Activated T-cell treated with anti-CD3 and anti-CD28 coated beads for 48 hours (primary cell): ENCODE measurements at regions not wholly inside any gene's neighbourhood (a gene's known extent, or its start where the extent isn't known, plus 50 kb on each side); places are given as distances from the start of the nearest gene placed in this dataset.

Experiments used
- DNase-seq: peaks from one replicate; pipeline ENCODE4 v3.0.0-alpha.2; 2020; ENCODE audit warnings: low read depth

GRCh38 chr2:176544557-176544956 lies 275.3 kb downstream of the MTX2 start:
- no peak for DNase-seq

GRCh38 chr2:176544991-176545956 lies 276.0 kb downstream of the MTX2 start:
- no peak for DNase-seq

GRCh38 chr2:176546550-176546949 lies 277.3 kb downstream of the MTX2 start:
- DNase-seq: no peak

- no peak for DNase-seq
Measured at GRCh38 chr2:176552501-176553135, 283.4 kb downstream of the MTX2 start.

- DNase-seq: peak; percentile 17
Measured at GRCh38 chr2:176553685-176554100, 284.5 kb downstream of the MTX2 start.

- DNase-seq: peak; percentile 11
Measured at GRCh38 chr2:176554101-176555048, 285.1 kb downstream of the MTX2 start.

- no peak for DNase-seq
Measured at GRCh38 chr2:176555112-176555511, 285.9 kb downstream of the MTX2 start.

- no peak for DNase-seq
Measured at GRCh38 chr2:176555781-176556180, 286.5 kb downstream of the MTX2 start.

- DNase-seq: no peak
Measured at GRCh38 chr2:176556373-176556772, 287.1 kb downstream of the MTX2 start.

- DNase-seq: no peak
Measured at GRCh38 chr2:176557821-176558220, 288.6 kb downstream of the MTX2 start.

- no peak for DNase-seq
Measured at GRCh38 chr2:176558574-176559140, 289.4 kb downstream of the MTX2 start.

GRCh38 chr2:176560296-176560695 lies 291.1 kb downstream of the MTX2 start:
- no peak for DNase-seq

- no peak for DNase-seq
Measured at GRCh38 chr2:176561706-176562105, 292.5 kb downstream of the MTX2 start.

GRCh38 chr2:176562359-176563078 lies 293.3 kb downstream of the MTX2 start:
- DNase-seq: no peak

- DNase-seq: no peak
Measured at GRCh38 chr2:176565641-176566323, 296.5 kb downstream of the MTX2 start.

GRCh38 chr2:176566496-176566895 lies 297.3 kb downstream of the MTX2 start:
- no peak for DNase-seq

GRCh38 chr2:176566961-176567360 lies 297.7 kb downstream of the MTX2 start:
- no peak for DNase-seq

GRCh38 chr2:176567361-176567760 lies 298.1 kb downstream of the MTX2 start:
- no peak for DNase-seq

GRCh38 chr2:176569574-176569973 lies 300.3 kb downstream of the MTX2 start:
- DNase-seq: no peak
